Stimulated activated CD4-positive, alpha-beta T cell treated with anti-CD3 and anti-CD28 coated beads, Interleukin-4, amount 100 ng/mL, for 24 hours (primary cell): ENCODE measurements at regions not wholly inside any gene's neighbourhood (a gene's known extent, or its start where the extent isn't known, plus 50 kb on each side); places are given as distances from the start of the nearest gene placed in this dataset.

Experiments used
- DNase-seq: peaks from one replicate; pipeline ENCODE4 v3.0.0-alpha.2; 2020

DNA sequence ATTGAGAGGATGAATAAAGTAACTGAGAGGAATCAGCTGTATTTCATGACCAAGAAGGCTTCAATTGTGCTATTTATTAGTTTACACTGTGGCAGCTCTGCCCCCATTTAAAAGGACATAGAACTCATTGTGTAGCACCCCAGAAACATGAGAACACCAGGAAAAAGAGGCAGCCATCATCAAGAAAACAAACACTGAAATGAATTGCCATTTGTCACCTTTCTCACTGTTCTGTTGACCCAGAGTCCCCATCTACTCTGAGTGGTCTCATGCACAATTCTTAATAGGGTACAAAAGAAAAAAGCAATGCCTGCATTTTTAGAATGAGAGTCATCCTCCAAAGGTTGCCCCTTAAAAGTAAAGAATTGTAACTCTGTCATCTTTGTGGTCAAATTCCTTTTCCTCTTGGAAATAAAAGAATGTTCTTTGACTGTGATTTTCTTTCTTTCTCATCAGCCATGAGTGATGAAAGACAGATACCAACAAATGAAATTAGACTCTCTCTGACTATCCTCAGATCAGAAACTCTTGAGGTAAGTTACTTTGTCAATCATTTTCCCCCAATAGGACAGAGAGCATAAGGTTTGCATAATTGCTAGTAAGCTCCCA, 1941.9 kb upstream of the PIK3C3 start:
- DNase-seq: no peak

DNA sequence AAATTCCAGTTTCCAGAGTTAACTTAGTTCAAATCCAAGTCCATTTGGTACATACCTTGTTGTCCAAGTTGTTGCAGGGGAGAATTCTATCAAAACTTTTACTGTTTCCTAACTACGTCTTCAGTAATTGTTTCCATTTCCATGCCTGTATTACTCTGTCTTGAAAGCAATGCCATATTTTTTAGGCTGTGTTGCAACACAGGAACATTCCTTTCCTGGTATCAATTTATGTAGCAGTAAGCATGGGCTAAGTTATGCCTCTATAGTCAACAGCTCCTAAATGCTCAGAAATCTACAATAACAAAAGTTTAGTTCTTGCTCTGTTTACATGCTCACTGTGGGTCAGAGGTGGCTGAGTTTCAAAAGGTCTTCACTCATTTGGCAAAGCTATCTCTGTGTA, 1943.8 kb upstream of the PIK3C3 start:
- DNase-seq: no peak

DNA sequence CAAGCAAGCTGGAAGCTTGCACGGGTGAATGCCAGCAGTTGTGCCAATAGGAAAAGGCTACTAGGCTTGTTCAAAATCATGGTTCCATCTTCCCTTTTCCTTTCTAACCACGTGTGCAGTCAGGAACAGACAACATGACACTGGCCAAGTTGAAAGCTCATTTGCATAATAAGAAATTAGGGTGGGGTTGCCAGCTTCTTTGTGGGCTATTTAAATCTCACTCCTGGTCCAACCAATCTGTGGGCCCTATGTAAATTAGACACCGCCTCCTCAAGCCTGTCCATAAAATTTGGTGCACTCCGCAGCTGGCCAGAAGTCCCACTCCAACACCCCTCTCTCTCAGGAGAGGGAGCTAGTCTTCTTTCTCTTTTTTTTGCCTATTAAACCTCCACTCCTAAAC, 1948.4 kb upstream of the PIK3C3 start:
- no peak for DNase-seq

DNA sequence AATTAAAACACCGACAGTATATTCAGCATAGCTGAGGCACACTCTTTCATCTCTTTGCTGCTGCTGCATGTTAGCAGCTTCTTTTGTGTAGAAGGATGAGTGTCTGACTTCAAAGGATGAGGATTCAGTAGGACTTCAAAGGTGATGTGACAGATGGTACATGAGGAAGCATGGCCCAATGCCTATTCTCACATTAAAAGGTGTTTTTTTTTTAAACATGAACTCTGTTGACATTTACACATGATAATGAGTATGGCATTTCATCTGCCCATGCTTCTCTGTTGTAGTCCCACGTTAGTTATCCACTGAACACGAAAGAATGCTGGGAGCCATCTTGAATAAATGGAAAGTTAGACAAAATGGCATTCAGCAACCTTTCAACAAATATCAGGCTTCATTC, 1950.8 kb upstream of the PIK3C3 start:
- no peak for DNase-seq

DNA sequence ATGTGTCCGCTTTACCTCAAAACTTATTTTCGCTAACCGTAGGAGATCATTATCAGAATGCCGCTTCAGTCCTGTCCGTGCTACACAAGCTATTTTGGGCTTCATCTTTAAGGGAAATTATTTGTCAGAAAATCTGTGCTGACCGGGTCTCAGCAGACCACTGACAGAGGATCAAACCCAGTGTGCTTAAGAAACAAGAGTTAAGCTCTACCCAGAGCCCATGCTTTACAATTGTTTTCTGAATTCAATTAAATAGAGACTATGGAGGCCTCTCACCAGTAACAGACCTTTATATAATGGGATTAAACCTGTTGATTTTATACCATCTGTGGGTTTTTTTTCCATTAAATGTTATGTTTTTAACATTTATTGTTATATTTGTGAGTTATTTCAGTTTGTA, 1956.7 kb upstream of the PIK3C3 start:
- no peak for DNase-seq

DNA sequence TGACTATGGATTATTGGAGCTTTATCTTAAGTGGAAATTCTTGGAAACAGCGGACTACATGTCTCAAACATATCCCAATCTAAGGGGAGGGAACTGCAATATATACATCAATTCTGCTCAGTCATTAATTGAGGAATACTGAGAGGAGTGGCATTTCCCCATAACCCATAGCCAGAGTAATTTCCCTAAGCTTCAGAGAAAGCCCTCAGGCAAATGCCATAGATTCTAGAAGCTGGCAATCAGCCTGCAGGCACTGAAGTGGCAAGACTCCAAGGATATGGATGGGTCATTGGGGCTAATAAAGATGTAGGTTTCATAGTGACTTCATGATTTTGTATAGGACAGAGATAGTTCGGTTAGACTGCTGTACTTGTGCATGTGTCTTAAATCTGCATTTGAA, 1960.5 kb upstream of the PIK3C3 start:
- no peak for DNase-seq

DNA sequence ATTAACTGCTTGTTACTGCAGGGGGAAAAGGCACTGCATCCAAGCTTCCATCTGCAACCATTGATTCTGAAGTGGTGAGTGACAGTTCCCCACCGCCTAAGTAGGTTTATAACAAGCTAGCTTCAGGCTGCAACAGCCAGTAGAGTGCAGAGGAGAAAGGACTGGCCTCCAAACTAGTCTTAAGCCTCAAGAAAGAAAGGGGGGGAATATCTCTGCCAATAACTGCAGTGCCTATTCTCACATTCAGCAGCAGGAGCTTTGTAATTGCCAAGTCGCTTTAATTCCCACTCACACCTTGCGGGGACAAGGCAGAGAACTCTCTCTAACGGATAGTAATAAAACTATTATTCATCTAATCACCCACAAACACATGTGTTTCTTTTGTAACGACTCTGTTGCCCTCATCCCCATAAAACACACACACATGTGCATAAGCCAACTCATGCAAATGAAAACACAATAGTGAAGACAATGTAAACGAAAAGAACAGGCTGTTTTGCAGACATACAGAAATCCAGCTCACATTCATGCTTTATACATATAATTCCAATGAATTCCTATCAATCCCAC, 1963.3 kb upstream of the PIK3C3 start:
- no peak for DNase-seq

DNA sequence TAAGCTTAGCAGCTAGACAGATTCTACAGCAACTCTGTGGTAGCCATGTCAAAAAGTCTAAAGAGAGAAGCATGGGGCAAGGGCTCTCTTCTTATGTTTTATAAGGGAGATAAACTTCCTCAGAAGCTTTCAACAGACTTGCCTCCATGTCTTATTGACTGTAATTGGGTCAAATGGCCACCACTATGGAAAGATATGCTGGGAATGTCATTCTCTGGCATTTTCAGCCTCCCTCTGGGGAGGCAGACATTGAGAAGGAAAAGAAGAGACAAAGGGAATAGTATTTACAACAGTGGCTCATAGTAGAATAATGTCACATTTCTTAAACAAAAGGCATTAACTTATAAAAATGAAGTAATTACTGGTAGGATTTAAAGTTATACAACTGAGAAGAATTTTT, 1964.5 kb upstream of the PIK3C3 start:
- no peak for DNase-seq

DNA sequence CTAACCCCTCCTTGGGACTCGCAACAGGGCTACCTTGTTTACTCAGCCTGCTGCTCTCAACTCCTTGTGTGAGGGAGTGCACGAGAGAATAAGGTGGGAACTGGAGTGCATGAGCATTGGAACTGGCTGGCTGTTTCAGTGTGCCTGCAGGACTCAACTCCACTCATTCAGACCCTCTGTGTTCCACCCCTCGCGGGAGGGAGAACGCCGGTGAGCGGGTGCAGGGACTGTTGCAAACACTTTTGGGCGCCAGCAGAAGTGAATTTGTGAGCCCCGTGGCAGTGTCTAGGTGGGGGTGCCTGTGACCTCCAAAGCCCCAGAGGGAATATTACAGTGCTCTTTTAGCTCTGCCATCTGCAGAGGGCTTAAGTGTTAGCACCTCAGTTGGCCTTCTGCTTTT, 1978.3 kb upstream of the PIK3C3 start:
- DNase-seq: no peak

DNA sequence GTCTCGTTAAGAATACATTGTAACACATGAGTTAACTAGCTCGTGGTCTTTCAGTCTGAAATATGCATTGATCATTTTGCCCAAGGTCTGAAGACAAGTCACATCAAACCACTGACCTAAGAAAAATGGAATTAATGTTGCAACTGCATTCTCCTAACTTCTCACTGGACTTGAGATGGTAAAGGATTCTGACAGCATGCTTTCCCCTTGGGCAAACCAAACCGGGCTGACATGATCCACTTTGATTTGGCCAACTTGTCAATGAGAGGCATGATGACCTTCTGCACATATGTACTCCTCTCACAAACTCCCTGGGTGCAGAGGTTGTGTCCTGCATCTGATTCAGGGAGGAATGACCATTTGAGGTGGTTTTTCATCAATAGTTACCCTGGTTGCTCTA, 1982.5 kb upstream of the PIK3C3 start:
- no peak for DNase-seq

DNA sequence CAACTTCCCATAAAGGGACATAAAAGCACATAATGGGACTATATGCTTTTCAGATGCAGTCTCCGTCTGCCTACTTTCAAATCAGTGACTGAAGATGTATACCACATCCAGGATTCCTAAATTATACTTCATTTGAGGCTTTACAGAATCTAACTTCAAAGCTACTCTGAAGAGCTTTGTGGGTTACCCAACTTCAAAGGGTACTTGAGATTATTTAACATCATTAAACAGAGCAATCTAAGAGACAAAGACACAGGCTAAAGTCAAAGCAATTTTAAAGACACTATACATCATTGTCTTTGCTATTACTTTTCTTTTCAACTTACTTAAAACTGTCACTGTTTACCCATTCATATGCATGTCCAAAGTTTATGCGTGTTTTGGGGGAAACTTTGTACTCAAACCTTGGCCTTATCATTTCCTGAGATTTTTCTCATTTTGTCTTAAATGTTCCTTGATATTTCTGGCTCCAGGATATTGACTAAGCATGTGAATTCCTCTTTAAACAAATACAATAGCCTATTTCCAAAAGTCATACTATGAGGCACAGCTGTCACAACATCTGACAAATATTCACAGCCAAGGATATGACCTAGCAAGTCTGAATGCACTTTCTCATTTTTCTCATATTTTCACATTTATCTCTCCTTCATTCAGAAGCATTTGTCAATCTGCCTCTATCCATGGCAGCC, 1985.1 kb upstream of the PIK3C3 start:
- no peak for DNase-seq

DNA sequence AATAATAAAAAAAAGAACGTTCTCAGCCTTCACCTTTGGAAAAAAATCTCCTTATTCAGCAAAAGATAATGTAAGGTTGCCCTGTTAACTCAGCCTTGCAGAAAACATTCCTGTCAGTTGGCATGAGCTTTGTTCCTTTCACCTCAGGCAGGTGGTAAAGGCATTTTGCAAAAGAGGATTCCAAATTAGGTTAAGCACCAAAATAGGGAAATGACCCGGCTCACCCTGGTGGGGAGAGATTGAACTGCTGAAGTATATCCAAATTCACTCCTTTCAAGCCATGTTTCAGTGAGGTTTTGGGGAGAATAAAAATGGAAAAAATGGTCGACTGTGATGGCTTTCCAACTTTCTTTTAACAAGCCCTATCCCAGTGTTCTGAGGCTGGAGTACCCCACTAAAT, 1988.8 kb upstream of the PIK3C3 start:
- DNase-seq: no peak

DNA sequence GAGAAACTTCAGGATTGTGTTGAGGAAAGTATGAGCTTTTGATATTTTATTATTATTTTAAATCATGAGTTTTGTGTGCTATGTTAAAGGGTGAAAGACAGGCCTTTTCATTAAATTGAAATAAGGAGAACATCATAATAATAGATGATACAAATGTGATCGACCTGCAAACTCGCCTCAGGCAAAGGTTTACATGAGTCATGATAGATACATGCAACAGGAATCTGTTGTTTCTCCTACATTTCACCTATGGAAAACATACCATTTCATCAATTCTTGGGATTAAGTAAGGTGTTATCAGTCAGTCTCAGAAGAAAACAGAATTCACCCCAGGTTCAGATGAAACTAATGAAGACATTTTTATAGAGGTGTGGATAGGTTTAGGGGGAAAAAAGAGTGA, 1992.5 kb upstream of the PIK3C3 start:
- DNase-seq: no peak

DNA sequence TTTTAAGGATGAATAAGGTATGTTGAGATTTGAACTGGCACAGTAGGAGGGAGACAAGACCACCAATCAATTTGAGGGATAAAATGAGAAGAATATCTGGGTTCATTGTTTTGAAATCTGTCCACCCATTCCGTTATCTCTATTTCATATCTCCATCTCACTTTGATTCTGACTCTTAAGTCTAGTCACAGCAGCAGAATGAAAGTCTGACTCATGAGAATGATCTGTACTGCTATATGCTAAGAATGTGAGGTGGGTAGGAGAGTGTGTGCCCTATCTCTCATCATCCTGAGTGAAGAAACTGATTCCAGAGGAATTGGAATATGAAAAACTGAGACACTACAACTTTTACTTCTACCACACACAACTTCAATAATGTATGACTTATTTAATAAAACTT, 1994.5 kb upstream of the PIK3C3 start:
- no peak for DNase-seq

DNA sequence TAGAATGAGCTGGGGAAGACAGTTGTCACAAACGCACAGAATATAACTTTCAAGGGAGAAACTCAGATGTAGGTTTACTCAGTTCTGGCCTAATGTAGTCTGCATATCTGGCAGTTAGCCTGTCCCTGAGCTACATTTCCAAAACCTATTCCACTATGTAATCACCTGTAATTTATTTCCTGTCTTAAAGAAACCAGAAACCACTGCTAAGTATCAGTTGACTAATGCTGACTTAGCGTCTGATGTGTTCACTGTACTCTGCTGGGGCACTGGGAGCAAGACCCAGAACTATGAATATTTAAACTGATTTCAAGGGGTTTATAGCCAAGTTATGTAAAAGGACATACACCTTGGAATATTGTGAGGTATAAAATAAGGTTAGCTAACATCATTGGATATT, 1995.2 kb upstream of the PIK3C3 start:
- DNase-seq: no peak

DNA sequence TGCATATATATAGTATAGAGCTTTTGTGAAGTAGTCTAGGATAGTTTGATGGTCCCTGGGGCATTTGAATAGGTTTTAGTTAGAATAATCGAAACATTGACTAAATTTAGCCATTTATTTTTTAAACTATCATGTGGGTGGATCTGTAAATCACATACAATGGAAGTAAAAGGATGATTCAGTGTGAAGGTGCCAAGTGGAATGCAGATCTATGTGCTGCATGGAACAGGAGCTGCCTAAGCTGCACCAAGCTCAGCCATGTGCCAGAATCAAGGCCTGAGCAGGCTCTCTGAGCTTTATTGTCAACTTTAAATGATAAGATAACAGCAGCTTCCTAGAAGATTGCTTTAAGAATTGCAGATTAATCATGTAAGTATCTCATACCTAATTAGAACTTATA, 1996.2 kb upstream of the PIK3C3 start:
- no peak for DNase-seq

DNA sequence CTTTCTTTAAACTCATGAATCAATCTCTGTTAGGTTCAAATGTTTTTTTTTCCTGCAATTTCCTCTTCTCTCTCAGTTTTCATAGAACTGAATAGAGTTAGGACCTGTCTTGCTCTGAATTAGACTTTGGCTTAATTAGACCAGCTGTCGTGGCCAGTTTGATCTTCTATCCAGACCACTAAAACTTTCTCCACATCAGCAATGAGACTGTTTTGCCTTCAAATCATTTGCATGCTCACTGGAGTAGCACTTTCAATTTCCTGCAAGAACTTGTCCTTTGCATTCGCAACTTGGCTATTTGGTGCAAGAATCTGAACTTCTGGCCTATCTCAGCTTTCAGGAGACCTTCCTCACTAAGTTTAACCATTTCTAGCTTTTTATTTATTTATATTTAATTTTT, 2002.2 kb upstream of the PIK3C3 start:
- no peak for DNase-seq

DNA sequence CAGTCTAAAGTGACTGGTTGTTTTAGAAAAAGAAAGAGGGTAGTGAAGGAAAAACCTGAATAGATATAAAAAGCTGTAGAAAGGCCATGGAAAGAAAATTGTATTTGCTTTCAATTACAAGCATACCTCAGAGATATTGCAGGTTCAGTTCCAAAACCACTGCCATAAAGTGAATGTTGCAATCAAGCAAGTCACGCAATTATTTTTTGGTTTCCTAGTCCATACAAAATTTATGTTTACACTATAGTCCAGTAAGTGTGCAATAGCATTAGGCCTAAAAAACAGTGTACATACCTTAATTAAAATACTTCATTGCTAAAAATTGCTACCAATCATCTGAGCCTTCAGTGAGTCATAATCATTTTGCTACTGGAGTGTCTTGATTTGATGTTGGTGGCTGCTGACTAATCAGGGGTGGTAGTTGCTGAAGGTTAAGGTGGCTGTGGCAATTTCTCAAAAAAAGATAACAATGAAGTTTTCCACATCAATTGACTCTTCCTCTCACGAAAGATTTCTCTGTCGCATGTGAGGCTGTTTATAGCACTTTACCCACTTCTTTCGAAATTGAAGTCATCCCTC, 2003.8 kb upstream of the PIK3C3 start:
- no peak for DNase-seq

DNA sequence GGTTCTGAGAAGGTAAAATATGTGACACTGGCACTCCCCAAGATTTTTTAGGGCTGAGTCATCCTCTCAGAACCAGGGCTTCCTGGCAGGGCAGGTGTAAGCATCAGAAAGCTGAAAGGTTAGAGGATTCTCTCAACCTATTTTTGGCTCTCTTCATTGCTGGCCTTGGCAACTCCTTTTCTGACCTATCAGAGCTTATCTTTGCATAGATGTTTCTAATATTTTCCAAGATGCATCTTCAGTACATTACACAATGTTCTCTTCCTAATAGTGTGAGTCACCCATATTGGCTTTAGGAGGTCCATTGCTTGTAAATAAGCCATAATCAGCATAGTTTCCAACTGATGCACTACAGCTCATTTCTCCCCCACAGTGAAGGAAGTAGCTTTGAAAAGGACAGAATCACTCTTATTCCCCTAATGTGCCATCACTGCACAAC, 2008.4 kb upstream of the PIK3C3 start:
- no peak for DNase-seq

DNA sequence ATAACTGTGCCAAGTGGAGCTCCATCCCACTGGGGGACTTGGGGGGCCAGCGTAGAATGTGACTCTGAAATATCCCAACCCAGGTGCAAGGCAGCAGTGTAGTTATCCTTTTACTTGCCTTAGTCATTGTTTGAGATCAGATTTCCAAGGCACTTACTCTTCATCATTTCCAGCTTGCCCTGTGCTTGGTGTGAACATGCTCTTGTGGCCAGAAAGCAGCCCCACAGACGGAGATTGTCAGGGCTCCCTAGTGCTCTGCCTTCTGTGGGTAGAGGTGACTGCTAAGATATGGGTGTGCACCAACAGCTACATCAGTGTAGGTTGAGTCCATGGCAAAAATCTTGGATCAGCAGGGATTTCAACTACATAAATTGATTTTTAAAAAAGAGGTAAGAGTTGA, 2010.0 kb upstream of the PIK3C3 start:
- no peak for DNase-seq

DNA sequence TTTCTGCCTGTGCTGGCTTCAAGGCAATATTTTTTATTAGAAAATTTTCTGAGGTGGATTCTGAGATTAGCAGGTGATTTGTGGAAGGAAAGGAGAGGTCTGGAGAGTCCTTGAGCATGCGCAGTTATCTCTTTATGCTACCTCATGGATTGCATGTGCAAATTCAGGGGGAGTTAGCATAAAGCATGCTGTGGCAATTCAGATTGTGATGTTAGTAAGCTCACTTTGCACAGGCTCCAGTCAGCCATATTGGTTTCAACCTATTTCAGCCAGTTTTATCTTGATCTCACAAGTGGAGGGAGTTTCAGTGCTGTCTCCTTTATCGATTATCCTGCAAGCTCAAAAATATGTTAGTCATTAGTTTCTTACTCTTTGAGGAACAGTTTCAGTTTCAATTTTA, 2012.3 kb upstream of the PIK3C3 start:
- no peak for DNase-seq

DNA sequence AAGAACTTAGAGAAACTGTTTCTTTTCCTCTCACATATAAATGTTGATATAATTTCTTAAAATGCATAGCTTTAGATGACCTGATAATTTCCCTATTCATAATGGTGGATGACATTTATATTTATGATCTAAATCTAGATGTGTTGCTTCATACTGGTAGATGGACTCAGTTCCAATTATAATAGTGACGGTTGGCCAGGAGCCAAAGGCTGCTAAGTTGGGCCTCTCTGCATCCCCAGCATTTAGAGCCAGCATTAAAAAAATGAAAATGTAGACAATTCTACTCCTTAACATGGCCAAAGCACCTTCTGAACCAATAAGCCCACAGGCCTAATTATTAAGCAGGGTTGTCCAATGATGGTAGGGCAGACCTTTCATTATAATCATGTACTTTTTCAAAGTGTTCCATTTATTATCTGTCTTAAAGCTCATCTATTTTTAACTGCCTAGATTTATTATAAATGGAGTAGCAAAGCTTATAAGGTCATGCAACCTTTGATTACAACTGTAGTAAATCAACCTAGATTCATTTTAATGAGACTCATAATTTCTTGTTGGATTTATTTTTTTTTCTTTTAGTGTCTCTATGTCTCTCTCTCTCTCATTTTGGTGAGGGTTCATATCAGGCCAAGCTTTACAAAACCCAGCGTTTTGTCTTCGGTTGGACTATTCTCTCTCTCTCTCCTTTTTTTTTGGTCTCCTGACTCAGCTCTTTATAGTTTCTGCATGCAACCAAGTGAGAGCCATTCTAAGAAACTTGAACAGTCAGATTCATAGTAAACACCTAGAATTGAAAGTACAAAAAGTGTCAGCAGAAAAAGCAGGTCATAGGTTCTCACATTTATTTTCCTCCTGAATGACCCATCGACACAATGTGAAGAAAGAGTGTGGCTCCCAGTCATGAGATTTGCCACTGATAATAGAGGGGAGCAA, 2016.1 kb upstream of the PIK3C3 start:
- DNase-seq: no peak

DNA sequence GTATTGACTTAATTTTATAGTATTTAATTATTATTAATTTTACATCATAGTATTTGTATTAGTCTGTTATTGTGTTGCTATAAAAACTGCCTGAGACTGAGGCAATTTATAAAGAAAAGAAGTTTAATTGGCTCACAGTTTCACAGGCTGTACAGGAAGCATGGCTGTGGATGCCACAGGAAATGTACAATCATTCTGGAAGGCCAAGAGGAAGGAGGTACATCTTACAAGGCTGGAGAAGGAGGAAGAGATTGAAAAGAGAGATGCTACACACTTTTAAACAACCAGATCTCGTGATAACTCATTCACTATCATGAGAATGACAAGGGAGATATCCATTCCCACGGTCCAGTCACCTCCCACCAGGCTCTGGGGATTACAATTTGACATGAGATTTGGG, 2019.4 kb upstream of the PIK3C3 start:
- no peak for DNase-seq
